Mesenchymal stem cell (in vitro differentiated cells and primary cell): ENCODE measurements at regions not wholly inside any gene's neighbourhood (a gene's known extent, or its start where the extent isn't known, plus 50 kb on each side); places are given as distances from the start of the nearest gene placed in this dataset.

Experiments used
- DNase-seq: peaks from one replicate; pipeline ENCODE4 v3.0.0-alpha.2; 2013
- H2AFZ ChIP-seq: one replicate; pipeline ENCODE4 v1.6.1; 2013; ENCODE audit warnings: low read depth, mild to moderate bottlenecking, control low read depth, inconsistent platforms, low read length, moderate library complexity
- H2AK5ac ChIP-seq: 2 replicates; pipeline ENCODE4 v1.6.1; 2013; ENCODE audit warnings: low read length, moderate library complexity, mild to moderate bottlenecking, inconsistent platforms; ENCODE audit not compliant: severe bottlenecking
- H2BK120ac ChIP-seq: one replicate; pipeline ENCODE4 v1.6.1; 2013; ENCODE audit warnings: low read depth, mild to moderate bottlenecking, inconsistent platforms, low read length, moderate library complexity
- H2BK12ac ChIP-seq, 2 experiments: one replicate each; pipeline ENCODE4 v1.6.1; 2013; ENCODE audit warnings: inconsistent platforms in 2 of 2, low read length in 2 of 2, mild to moderate bottlenecking in 2 of 2, moderate library complexity in 2 of 2, control low read depth in 1 of 2
- H2BK15ac ChIP-seq: one replicate; pipeline ENCODE4 v1.6.1; 2013; ENCODE audit warnings: mild to moderate bottlenecking, low read depth, inconsistent platforms; ENCODE audit not compliant: poor library complexity, severe bottlenecking
- H2BK5ac ChIP-seq: 2 replicates; pipeline ENCODE4 v1.6.1; 2013; ENCODE audit warnings: low read depth, mild to moderate bottlenecking, low read length, control low read depth, inconsistent platforms; ENCODE audit not compliant: poor library complexity, severe bottlenecking
- H3K14ac ChIP-seq, 2 experiments: one replicate each; pipeline ENCODE4 v1.6.1; 2013; ENCODE audit warnings: inconsistent platforms in 2 of 2, low read length in 2 of 2, control low read depth in 1 of 2, mild to moderate bottlenecking in 1 of 2, moderate library complexity in 1 of 2
- H3K18ac ChIP-seq, 2 experiments: one replicate each; pipeline ENCODE4 v1.6.1; 2013; ENCODE audit warnings: inconsistent platforms in 2 of 2, low read length in 2 of 2, control low read depth in 1 of 2, low read depth in 1 of 2, mild to moderate bottlenecking in 1 of 2
- H3K23ac ChIP-seq, 2 experiments: one replicate each; pipeline ENCODE4 v1.6.1; 2013; ENCODE audit warnings: inconsistent platforms in 2 of 2, low read length in 2 of 2, mild to moderate bottlenecking in 2 of 2, moderate library complexity in 2 of 2, control low read depth in 1 of 2
- H3K27ac ChIP-seq: 2 replicates; pipeline ENCODE4 v1.5.1; 2013; ENCODE audit warnings: mild to moderate bottlenecking, moderate library complexity, low read length, control low read depth, inconsistent platforms; ENCODE audit not compliant: poor library complexity, severe bottlenecking
- H3K27me3 ChIP-seq, 2 experiments: 2 replicates each; pipeline versions ENCODE4 v1.6.1 to v1.7.0; 2013; ENCODE audit warnings: low read length in 2 of 2, mild to moderate bottlenecking in 2 of 2, moderate library complexity in 2 of 2, control low read depth in 1 of 2, inconsistent platforms in 1 of 2; ENCODE audit not compliant: control insufficient read depth in 1 of 2, insufficient read depth in 1 of 2
- H3K36me3 ChIP-seq, 2 experiments: 2 replicates each; pipeline versions ENCODE4 v1.6.1 to v1.7.0; 2013; ENCODE audit warnings: low read length in 2 of 2, control low read depth in 1 of 2, inconsistent platforms in 1 of 2, low read depth in 1 of 2, mild to moderate bottlenecking in 1 of 2; ENCODE audit not compliant: insufficient read depth in 2 of 2, control insufficient read depth in 1 of 2
- H3K4ac ChIP-seq, 2 experiments: one replicate each; pipeline ENCODE4 v1.6.1; 2013; ENCODE audit warnings: inconsistent platforms in 2 of 2, low read length in 2 of 2, mild to moderate bottlenecking in 2 of 2, moderate library complexity in 2 of 2, control low read depth in 1 of 2, low read depth in 1 of 2
- H3K4me1 ChIP-seq: 2 replicates; pipeline ENCODE4 v1.6.1; 2013; ENCODE audit warnings: low read depth, low read length, control low read depth; ENCODE audit not compliant: control insufficient read depth, insufficient read depth
- H3K4me2 ChIP-seq: 2 replicates; pipeline ENCODE4 v1.6.1; 2013; ENCODE audit warnings: low read length, mild to moderate bottlenecking, inconsistent platforms; ENCODE audit not compliant: poor library complexity, severe bottlenecking
- H3K4me3 ChIP-seq, 2 experiments: 2 replicates each; pipeline versions ENCODE4 v1.5.1 to v1.7.0; 2013; ENCODE audit warnings: low read length in 2 of 2, mild to moderate bottlenecking in 2 of 2, control low read depth in 1 of 2, low read depth in 1 of 2; ENCODE audit not compliant: insufficient read depth in 1 of 2
- H3K79me1 ChIP-seq: replicated peaks from 2 replicates; pipeline ENCODE4 v1.6.1; 2013; ENCODE audit warnings: mild to moderate bottlenecking, control low read depth, low read length, inconsistent platforms; ENCODE audit not compliant: poor library complexity, severe bottlenecking
- H3K9ac ChIP-seq: 2 replicates; pipeline ENCODE4 v1.7.0; 2013; ENCODE audit warnings: mild to moderate bottlenecking, low read length, moderate library complexity
- H3K9me3 ChIP-seq: 2 replicates; pipeline ENCODE4 v1.7.0; 2013; ENCODE audit warnings: mild to moderate bottlenecking, low read length; ENCODE audit not compliant: control insufficient read depth
- H4K8ac ChIP-seq: one replicate; pipeline ENCODE4 v1.6.1; 2013; ENCODE audit warnings: inconsistent platforms, mild to moderate bottlenecking, low read length, moderate library complexity
- H4K91ac ChIP-seq: one replicate; pipeline ENCODE4 v1.6.1; 2013; ENCODE audit warnings: mild to moderate bottlenecking, low read length, inconsistent platforms
- WGBS: methylation state at CpG from one replicate; pipeline ENCODE4 v1.1.7; 2013; ENCODE audit warnings: mixed read lengths; 5-methylcytosine and 5-hydroxymethylcytosine counted together

DNA sequence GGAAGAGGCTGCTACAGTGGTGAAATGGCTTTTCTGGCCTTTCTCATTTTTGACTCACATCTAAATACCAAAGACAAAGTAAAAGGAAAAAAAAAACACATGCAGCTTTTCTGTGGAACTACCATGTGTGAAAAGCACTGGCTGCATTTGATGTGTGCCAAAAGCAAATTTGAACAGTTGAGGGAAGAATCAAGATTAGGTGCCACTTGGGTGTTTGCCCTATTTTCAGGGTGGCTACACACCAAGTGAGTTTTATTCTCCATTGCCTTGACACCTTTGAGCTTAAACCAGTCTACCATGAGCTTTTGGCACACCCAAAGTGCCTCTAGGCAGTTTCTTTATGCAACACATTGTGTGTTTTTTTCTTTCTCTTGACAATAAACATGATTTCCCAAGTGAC is 423.9 kb downstream of the FAM133A start:
- Histone ChIP-seq H3K27me3 (no peaks in the 10 kb centered on the region), H3K79me1 (no peaks in the 10 kb centered on the region), H2BK5ac (no peak overlapping the region), H3K36me3 (no peaks in the 10 kb centered on the region), H3K4me2 (no peak overlapping the region), H2AK5ac (no peak overlapping the region), H2AFZ (no peak overlapping the region), H4K8ac (no peak overlapping the region), H2BK12ac (no peak overlapping the region), H3K18ac (no peak overlapping the region), H2BK120ac (no peak overlapping the region), H3K14ac (no peak overlapping the region), H3K23ac (no peak overlapping the region), H3K4me3 (no peak overlapping the region), H3K4ac (no peak overlapping the region), H3K4me1 (no peaks in the 10 kb centered on the region), H3K9me3 (no peaks in the 10 kb centered on the region), H3K9ac (no peak overlapping the region), H3K27ac (no peak overlapping the region), H2BK15ac (no peak overlapping the region), H4K91ac (no peak overlapping the region)
- DNase-seq, result no peak

DNA sequence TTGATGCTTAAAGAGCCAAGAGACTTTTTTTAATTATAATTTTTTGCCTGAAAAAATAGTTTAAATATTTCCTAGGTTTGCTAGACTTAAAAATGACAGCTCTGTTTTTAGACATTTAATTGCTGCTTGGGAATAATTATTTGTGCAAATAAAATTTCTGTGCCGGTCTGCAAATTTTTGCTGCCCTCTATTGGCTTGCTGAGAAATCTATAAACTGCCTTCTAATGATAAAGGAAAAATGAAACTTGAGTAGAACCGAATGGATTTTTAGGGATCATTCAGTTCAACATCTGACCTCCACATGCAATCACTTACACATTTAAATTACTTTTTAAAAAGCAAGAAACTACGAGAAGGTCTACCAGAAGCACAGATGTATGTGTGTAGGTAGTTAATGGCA is 434.0 kb downstream of the FAM133A start:
- no CpG with 5 or more reads among the region's 3 CpGs for WGBS
- H3K4me2 ChIP-seq, result no peak overlapping the region
- no peaks in the 10 kb centered on the region for H3K27me3 ChIP-seq
- no peak overlapping the region for H3K4ac ChIP-seq
- H4K8ac ChIP-seq, result no peak overlapping the region
- H2BK5ac ChIP-seq, result no peak overlapping the region
- no peak overlapping the region for H2BK15ac ChIP-seq
- H4K91ac ChIP-seq, result no peak overlapping the region
- no peak overlapping the region for H3K23ac ChIP-seq
- DNase-seq, result no peak
- no peaks in the 10 kb centered on the region for H3K79me1 ChIP-seq
- no peak overlapping the region for H2BK12ac ChIP-seq
- no peak overlapping the region for H3K18ac ChIP-seq
- no peak overlapping the region for H3K9ac ChIP-seq
- H2AFZ ChIP-seq, result no peak overlapping the region
- H3K4me1 ChIP-seq, result no peaks in the 10 kb centered on the region
- no peak overlapping the region for H2BK120ac ChIP-seq
- H3K4me3 ChIP-seq, result no peak overlapping the region
- H3K27ac ChIP-seq, result no peak overlapping the region
- H2AK5ac ChIP-seq, result no peak overlapping the region
- no peak overlapping the region for H3K14ac ChIP-seq
- H3K9me3 ChIP-seq, result no peaks in the 10 kb centered on the region
- no peaks in the 10 kb centered on the region for H3K36me3 ChIP-seq

DNA sequence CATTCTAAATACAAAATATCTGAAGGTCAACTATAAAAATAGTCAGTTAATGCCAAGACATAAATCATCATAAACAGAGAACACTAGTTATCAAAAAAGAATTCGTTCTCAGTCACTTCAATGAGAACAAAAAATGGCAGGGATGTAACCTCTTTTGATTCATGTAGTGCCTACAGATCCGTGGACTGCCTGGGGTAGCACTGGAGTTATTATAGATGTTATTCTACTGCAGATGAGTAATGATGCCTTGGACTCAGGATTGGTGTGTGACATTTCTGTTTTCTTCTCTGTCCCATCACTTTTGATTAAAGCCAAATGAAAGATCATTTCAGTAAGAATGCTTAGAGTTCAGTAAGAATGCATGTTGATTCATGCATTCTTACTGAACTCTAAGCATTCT is 440.4 kb downstream of the FAM133A start:
- no peaks in the 10 kb centered on the region for H3K9me3 ChIP-seq
- WGBS, result 45% methylated on average over 1 of the region's 2 CpGs
- no peaks in the 10 kb centered on the region for H3K27me3 ChIP-seq
- H2BK5ac ChIP-seq, result no peak overlapping the region
- H2BK120ac ChIP-seq, result no peak overlapping the region
- H2BK15ac ChIP-seq, result no peak overlapping the region
- H3K79me1 ChIP-seq, result no peaks in the 10 kb centered on the region
- H3K4me3 ChIP-seq, result no peak overlapping the region
- no peaks in the 10 kb centered on the region for H3K36me3 ChIP-seq
- H3K9ac ChIP-seq, result no peak overlapping the region
- no peak overlapping the region for H3K4me2 ChIP-seq
- DNase-seq, result no peak
- no peak overlapping the region for H4K8ac ChIP-seq
- no peak overlapping the region for H3K27ac ChIP-seq
- H2BK12ac ChIP-seq, result no peak overlapping the region
- no peak overlapping the region for H3K4ac ChIP-seq
- H3K14ac ChIP-seq, result no peak overlapping the region
- no peak overlapping the region for H3K18ac ChIP-seq
- no peak overlapping the region for H3K23ac ChIP-seq
- no peak overlapping the region for H4K91ac ChIP-seq
- no peaks in the 10 kb centered on the region for H3K4me1 ChIP-seq
- H2AFZ ChIP-seq, result no peak overlapping the region
- no peak overlapping the region for H2AK5ac ChIP-seq

DNA sequence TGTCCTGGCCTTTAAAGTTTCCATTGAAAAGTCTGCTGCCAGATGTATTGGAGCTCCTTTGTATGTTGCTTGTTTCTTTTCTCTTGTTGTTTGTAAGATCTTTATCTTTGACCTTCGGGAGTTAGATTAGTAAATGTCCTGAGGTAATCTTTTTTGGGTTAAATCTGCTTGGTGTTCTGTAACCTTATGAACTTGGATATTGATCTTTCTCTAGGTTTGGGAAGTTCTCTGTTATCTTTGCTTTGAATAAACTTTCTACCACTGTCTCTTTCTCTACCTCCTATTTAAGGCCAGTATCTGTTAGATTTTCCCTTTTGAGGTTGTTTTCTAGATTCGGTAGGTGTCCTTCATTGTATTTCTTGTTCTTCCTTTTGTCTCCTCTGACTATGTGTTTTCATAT is 447.8 kb downstream of the FAM133A start:
- H3K79me1 ChIP-seq, result no peaks in the 10 kb centered on the region
- no peak overlapping the region for H2BK12ac ChIP-seq
- no peak overlapping the region for H2BK120ac ChIP-seq
- no peak overlapping the region for H2AFZ ChIP-seq
- no peak for DNase-seq
- H3K4ac ChIP-seq, result no peak overlapping the region
- H4K8ac ChIP-seq, result no peak overlapping the region
- no peaks in the 10 kb centered on the region for H3K4me1 ChIP-seq
- no peak overlapping the region for H2BK15ac ChIP-seq
- H4K91ac ChIP-seq, result no peak overlapping the region
- H3K27me3 ChIP-seq, result peaks cover 0 to 7% of the 10 kb centered on the region in 2 experiments
- H3K4me3 ChIP-seq, result no peak overlapping the region
- no peak overlapping the region for H3K27ac ChIP-seq
- no peaks in the 10 kb centered on the region for H3K36me3 ChIP-seq
- no peak overlapping the region for H3K23ac ChIP-seq
- H3K4me2 ChIP-seq, result no peak overlapping the region
- H3K18ac ChIP-seq, result no peak overlapping the region
- no peaks in the 10 kb centered on the region for H3K9me3 ChIP-seq
- H2AK5ac ChIP-seq, result no peak overlapping the region
- WGBS, result no CpG with 5 or more reads among the region's 2 CpGs
- no peak overlapping the region for H3K9ac ChIP-seq
- no peak overlapping the region for H2BK5ac ChIP-seq
- no peak overlapping the region for H3K14ac ChIP-seq
